ENCODE measurements at regions not wholly inside any gene's neighbourhood (a gene's known extent, or its start where the extent isn't known, plus 50 kb on each side); places are given as distances from the start of the nearest gene placed in this dataset.

GRCh38 chr1:11394592-11395245 is 84.2 kb upstream of the DISP3 start:
- TF ChIP-seq CREB1 (IDR thresholded peaks at IDR 0.05; ENCODE audit: low read depth) (no peak), TCF12 (IDR thresholded peaks at IDR 0.05; ENCODE audit: low read depth) (no peak), FOXM1 (IDR thresholded peaks at IDR 0.05; ENCODE audit: borderline replicate concordance, low read depth) (no peak), MAX (IDR thresholded peaks at IDR 0.05) (no peak), EP300 (IDR thresholded peaks at IDR 0.05; ENCODE audit: borderline replicate concordance) (no peak), TEAD4 (IDR thresholded peaks at IDR 0.05) (no peak), YY1 (IDR thresholded peaks at IDR 0.05; ENCODE audit: low read depth) (no peak), RAD21 (IDR thresholded peaks at IDR 0.05; ENCODE audit: low read depth) (no peak), EGR1 (IDR thresholded peaks at IDR 0.05) (no peak), ZBTB7A (IDR thresholded peaks at IDR 0.05; ENCODE audit: low read depth) (no peak)
- TF ChIP-seq, protein P1, sequence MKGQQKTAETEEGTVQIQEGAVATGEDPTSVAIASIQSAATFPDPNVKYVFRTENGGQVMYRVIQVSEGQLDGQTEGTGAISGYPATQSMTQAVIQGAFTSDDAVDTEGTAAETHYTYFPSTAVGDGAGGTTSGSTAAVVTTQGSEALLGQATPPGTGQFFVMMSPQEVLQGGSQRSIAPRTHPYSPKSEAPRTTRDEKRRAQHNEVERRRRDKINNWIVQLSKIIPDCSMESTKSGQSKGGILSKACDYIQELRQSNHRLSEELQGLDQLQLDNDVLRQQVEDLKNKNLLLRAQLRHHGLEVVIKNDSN (IDR thresholded peaks at IDR 0.05), result no peak
